ENCODE measurements at regions not wholly inside any gene's neighbourhood (a gene's known extent, or its start where the extent isn't known, plus 50 kb on each side); places are given as distances from the start of the nearest gene placed in this dataset.

DNA sequence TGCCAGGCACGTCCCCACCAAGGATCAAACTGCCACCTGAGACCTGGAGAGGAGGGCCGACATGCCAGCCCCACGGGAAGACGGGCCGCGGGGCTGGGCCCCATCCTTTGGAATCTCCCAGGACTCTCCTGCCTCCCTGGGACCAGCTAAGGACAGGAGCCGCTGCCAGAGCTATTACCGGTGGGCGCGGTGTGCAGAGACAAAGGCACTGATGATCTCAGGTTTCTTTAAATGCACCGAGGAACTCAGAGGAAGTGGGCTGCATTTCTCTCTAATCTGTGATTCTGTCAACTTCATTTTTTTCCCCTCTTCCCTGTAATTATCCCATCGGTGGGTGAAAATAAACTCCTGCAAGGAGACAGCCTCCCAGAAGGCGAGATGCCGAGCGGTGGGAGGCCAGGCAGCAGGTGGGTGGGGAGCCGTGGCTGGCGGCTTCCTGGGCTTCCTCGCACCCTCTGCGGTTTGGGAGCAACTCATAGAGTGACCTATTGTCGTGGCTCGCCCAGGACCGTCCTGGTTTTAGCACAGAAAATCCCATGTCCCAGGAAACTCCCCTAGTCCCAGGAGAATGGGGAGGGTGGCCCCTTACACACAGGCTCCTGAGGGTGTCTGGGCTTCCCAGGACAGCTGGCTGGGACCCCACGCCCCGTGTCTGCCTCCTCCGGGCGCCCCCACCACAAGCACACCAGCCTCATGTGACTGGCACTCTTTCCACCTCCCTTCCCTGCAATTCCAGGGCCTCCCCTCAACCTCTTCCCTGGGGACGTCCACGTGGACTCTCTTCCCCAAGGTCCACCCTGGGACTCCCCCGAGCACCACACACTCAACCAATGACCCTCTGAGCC, 62.3 kb upstream of the ADRA2C start:
- Histone ChIP-seq H2AFZ (no peak overlapping the region), H3K36me3 (replicated peaks; ENCODE audit: insufficient read depth, low read depth) (no peaks in the 10 kb centered on the region), H4K20me1 (ENCODE audit: insufficient read depth, poor library complexity, severe bottlenecking) (no peaks in the 10 kb centered on the region), H3K27ac (no peak overlapping the region), H3K4me1 (ENCODE audit: insufficient read depth) (no peaks in the 10 kb centered on the region), H3K9me2 (replicated peaks; ENCODE audit: insufficient read depth) (no peaks in the 10 kb centered on the region), H3K4me3 (no peak overlapping the region), H3K27me3 (peaks cover 16% of the 10 kb centered on the region), H3K9me3 (ENCODE audit: low read depth) (no peaks in the 10 kb centered on the region), H3K4me2 (no peak overlapping the region), H3K79me2 (no peaks in the 10 kb centered on the region)
- TF ChIP-seq EZH2phosphoT487 (IDR thresholded peaks at IDR 0.05; ENCODE audit: low read depth, severe bottlenecking, unreplicated experiment) = no peak
- TF ChIP-seq EZH2 (IDR thresholded peaks at IDR 0.05; ENCODE audit: borderline replicate concordance) = no peak
- TF ChIP-seq, protein P1, sequence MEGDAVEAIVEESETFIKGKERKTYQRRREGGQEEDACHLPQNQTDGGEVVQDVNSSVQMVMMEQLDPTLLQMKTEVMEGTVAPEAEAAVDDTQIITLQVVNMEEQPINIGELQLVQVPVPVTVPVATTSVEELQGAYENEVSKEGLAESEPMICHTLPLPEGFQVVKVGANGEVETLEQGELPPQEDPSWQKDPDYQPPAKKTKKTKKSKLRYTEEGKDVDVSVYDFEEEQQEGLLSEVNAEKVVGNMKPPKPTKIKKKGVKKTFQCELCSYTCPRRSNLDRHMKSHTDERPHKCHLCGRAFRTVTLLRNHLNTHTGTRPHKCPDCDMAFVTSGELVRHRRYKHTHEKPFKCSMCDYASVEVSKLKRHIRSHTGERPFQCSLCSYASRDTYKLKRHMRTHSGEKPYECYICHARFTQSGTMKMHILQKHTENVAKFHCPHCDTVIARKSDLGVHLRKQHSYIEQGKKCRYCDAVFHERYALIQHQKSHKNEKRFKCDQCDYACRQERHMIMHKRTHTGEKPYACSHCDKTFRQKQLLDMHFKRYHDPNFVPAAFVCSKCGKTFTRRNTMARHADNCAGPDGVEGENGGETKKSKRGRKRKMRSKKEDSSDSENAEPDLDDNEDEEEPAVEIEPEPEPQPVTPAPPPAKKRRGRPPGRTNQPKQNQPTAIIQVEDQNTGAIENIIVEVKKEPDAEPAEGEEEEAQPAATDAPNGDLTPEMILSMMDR (IDR thresholded peaks at IDR 0.05; ENCODE audit: poor library complexity) = no peak
- DNase-seq (ENCODE audit: low spot score) = no peak
- WGBS (ENCODE audit: low lambda C conversion rate, missing lambda C conversion rate) = 54% methylated on average over 28 of the region's 29 CpGs

DNA sequence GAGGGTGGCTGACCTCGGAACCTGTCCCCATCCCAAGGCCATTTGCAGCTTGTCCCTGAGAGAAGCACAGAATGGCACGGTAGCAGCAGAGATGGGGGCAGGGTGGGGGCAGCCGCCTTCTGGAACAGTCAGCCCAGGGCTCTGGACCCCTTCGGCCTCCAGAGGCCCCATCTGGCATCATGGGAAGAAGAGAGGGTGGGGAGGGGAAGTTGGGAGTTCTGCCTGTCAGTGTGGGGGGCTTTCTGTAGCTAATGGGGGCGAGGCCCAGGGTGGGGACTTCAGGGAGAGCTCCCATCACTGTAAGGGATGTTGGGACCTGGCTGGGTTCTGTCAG, 62.9 kb upstream of the ADRA2C start:
- no peak overlapping the region for H3K27ac ChIP-seq
- H3K9me3 ChIP-seq (ENCODE audit: low read depth) = no peaks in the 10 kb centered on the region
- no peak overlapping the region for H3K4me2 ChIP-seq
- no peak overlapping the region for H2AFZ ChIP-seq
- no peaks in the 10 kb centered on the region for H3K36me3 ChIP-seq (replicated peaks; ENCODE audit: insufficient read depth, low read depth)
- no peaks in the 10 kb centered on the region for H3K9me2 ChIP-seq (replicated peaks; ENCODE audit: insufficient read depth)
- TF ChIP-seq EZH2 (IDR thresholded peaks at IDR 0.05; ENCODE audit: borderline replicate concordance) = no peak
- TF ChIP-seq, protein P1 (IDR thresholded peaks at IDR 0.05; ENCODE audit: poor library complexity) = no peak
- no peak for TF ChIP-seq EZH2phosphoT487 (IDR thresholded peaks at IDR 0.05; ENCODE audit: low read depth, severe bottlenecking, unreplicated experiment)
- no peak overlapping the region for H3K4me3 ChIP-seq
- H3K79me2 ChIP-seq = no peaks in the 10 kb centered on the region
- DNase-seq (ENCODE audit: low spot score) = no peak
- WGBS (ENCODE audit: low lambda C conversion rate, missing lambda C conversion rate) = 73% methylated on average over 4 of the region's 5 CpGs
- no peaks in the 10 kb centered on the region for H3K4me1 ChIP-seq (ENCODE audit: insufficient read depth)
- peaks cover 16% of the 10 kb centered on the region for H3K27me3 ChIP-seq
- no peaks in the 10 kb centered on the region for H4K20me1 ChIP-seq (ENCODE audit: insufficient read depth, poor library complexity, severe bottlenecking)

DNA sequence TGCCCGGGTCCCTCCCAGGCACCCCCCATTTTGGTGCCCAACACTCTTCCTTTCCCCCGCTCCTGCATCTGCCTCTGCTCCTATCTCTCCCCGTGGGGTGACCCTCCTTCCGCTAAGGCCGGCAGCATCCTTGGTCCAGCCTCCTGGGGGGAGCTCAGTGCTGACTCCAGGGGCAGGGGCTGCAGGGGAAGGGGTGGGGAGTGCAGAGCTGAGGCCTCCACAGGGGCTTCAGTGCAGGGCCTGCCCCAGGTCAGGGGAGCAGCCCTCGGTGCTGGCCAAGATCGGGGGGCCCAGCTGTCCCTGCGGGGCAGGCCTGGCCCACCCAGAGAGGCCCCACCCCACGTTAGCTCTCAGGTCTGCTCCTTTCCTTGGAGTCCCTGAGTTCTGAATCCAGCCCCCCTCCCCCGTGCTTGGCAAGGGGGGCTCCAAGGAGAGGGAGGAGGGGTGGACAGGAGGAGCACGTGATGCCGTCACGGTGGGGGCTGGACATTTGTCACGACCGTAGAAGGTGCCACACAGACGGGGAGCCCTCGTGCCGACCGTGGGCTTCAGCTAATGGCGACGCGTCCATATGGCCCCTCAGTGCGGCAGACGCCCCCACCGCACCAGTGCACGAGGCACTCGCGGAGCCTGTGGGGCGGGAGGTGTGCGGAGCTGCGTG, 63.5 kb upstream of the ADRA2C start:
- H3K27ac ChIP-seq = no peak overlapping the region
- H3K27me3 ChIP-seq = peaks cover 16% of the 10 kb centered on the region
- no peak for DNase-seq (ENCODE audit: low spot score)
- H3K79me2 ChIP-seq = no peaks in the 10 kb centered on the region
- no peak overlapping the region for H2AFZ ChIP-seq
- H3K36me3 ChIP-seq (replicated peaks; ENCODE audit: insufficient read depth, low read depth) = no peaks in the 10 kb centered on the region
- 87% methylated on average over 27 of the region's 31 CpGs for WGBS (ENCODE audit: low lambda C conversion rate, missing lambda C conversion rate)
- H3K9me2 ChIP-seq (replicated peaks; ENCODE audit: insufficient read depth) = no peaks in the 10 kb centered on the region
- no peak overlapping the region for H3K4me3 ChIP-seq
- no peaks in the 10 kb centered on the region for H4K20me1 ChIP-seq (ENCODE audit: insufficient read depth, poor library complexity, severe bottlenecking)
- no peak overlapping the region for H3K4me2 ChIP-seq
- H3K9me3 ChIP-seq (ENCODE audit: low read depth) = no peaks in the 10 kb centered on the region
- no peaks in the 10 kb centered on the region for H3K4me1 ChIP-seq (ENCODE audit: insufficient read depth)
- TF ChIP-seq EZH2 (IDR thresholded peaks at IDR 0.05; ENCODE audit: borderline replicate concordance) = no peak
- no peak for TF ChIP-seq EZH2phosphoT487 (IDR thresholded peaks at IDR 0.05; ENCODE audit: low read depth, severe bottlenecking, unreplicated experiment)
- TF ChIP-seq, protein P1 (IDR thresholded peaks at IDR 0.05; ENCODE audit: poor library complexity) = no peak

Data from hepatocyte (in vitro differentiated cells).